Cardiac fibroblast (primary cell): ENCODE measurements at regions not wholly inside any gene's neighbourhood (a gene's known extent, or its start where the extent isn't known, plus 50 kb on each side); places are given as distances from the start of the nearest gene placed in this dataset.

ENCODE experiments used
- DNase-seq, 2 donors: peaks; one replicate each; pipeline versions ENCODE4 v3.0.0 to v3.0.0-alpha.2; 2010; ENCODE audit warnings: low read depth in 2 of 2
- H3K4me3 ChIP-seq, 2 donors: replicated peaks in 1 of 2; 1 replicate in 1 of 2; 2 replicates in 1 of 2; pipeline ENCODE4 v1.5.1; 2011; ENCODE audit warnings: low read depth in 2 of 2, low read length in 2 of 2, mild to moderate bottlenecking in 2 of 2, moderate library complexity in 1 of 2
- TF ChIP-seq, protein P1 (sequence below): IDR thresholded peaks from one replicate; pipeline ENCODE4 v1.5.1; 2011; ENCODE audit warnings: low read depth, mild to moderate bottlenecking, low read length, inconsistent platforms

DNA sequence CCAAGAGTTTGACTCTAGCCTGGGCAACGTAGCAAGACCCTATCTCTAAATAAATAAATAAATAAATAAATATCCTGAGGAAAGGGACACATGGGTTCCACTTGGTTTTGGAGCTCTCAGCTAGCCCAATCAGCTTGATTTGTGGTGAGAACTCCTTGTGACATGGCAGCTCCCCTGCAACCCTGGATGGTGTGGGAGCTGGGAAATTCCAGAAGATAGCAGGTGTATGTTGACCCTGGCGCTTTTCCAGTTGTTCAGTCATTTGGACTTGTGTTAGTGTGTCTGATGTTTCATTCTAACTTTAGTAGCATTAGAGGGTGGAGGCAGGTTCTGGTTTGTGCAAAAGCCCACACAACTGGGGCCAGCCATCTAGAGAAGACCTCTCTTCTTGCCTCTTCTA lies 148.5 kb upstream of the NCAM1 start:
- no peak overlapping the region for H3K4me3 ChIP-seq
- DNase-seq = no peak
- TF ChIP-seq, protein P1, sequence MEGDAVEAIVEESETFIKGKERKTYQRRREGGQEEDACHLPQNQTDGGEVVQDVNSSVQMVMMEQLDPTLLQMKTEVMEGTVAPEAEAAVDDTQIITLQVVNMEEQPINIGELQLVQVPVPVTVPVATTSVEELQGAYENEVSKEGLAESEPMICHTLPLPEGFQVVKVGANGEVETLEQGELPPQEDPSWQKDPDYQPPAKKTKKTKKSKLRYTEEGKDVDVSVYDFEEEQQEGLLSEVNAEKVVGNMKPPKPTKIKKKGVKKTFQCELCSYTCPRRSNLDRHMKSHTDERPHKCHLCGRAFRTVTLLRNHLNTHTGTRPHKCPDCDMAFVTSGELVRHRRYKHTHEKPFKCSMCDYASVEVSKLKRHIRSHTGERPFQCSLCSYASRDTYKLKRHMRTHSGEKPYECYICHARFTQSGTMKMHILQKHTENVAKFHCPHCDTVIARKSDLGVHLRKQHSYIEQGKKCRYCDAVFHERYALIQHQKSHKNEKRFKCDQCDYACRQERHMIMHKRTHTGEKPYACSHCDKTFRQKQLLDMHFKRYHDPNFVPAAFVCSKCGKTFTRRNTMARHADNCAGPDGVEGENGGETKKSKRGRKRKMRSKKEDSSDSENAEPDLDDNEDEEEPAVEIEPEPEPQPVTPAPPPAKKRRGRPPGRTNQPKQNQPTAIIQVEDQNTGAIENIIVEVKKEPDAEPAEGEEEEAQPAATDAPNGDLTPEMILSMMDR = no peak

DNA sequence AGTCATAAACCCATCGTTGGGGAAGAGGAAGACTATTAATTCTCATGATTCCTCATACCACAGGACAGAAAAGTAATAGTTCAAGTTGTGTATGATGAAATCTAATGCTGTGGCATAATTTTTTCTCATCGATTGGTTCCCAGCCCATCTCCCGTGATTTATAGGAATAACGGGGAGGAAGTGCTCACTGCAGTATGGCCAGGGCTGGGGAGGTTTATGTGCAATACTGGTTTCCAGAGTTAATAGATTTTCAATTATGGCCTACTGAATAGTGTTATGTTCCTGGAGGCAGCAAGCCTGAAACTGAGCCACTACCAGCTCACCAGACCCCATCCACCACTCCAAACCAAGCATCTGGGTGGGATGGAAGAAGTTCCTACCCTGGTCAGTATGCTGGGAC lies 147.1 kb upstream of the NCAM1 start:
- no peak overlapping the region for H3K4me3 ChIP-seq
- TF ChIP-seq, protein P1 = no peak
- DNase-seq = no peak

DNA sequence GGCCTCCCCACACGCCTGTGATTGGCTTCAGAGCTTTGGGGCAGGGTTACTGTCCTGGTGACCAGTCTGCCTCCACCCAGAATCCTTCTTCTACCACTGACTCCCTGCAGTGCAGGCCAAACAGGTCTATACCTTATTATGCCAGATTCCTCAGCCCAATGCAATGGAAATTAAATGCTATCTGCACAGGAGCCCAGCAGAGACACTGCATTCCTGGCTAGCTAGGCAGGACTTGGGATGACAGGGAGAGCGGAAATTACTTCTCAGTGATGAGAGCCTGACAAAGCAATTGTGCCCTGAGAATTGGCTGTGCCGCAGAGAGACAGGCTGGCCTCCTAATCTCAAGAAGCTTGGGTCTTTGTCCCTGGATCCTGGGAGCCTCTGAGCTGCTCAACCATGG lies 143.8 kb upstream of the NCAM1 start:
- H3K4me3 ChIP-seq = no peak overlapping the region
- TF ChIP-seq, protein P1 = no peak
- DNase-seq = no peak

DNA sequence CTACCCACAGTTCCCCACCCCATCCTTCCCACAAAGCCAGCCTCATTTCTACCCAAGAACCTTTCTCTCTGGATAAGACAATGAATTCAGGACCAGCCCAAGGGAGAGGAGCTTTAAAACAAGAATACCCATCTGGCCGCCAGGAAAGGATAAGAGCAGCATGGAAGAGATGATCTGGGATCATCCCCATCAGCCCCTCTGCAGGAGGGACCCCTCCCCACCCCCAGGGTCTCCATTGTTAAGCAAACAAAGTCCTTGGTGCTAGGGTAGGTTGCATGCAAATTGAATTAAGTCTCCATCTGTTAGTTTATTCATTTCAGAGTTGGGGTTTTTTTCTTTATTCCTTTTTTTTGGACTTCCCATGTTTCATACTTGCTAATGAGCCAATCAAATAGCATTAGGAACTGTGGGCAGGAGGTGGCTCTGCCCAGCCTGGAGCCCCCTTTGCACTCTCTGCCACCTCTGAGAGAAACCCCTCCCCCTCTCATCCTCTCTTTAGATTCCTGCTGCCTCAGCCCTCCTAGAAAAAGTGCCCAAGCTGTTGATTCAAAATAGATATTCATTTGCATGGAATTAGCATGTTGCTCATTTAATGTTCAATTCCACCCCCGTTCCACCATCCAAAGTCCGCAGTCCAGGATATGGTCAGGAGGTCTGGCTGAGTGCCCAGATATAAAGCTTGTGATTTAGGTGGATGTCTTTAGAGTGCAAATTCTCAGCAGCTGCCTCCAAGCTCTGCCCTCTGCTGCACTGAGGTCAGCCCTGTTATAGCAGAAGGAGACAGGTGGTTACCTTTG lies 138.5 kb upstream of the NCAM1 start:
- H3K4me3 ChIP-seq = no peak overlapping the region
- TF ChIP-seq, protein P1 = no peak
- DNase-seq = no peak

DNA sequence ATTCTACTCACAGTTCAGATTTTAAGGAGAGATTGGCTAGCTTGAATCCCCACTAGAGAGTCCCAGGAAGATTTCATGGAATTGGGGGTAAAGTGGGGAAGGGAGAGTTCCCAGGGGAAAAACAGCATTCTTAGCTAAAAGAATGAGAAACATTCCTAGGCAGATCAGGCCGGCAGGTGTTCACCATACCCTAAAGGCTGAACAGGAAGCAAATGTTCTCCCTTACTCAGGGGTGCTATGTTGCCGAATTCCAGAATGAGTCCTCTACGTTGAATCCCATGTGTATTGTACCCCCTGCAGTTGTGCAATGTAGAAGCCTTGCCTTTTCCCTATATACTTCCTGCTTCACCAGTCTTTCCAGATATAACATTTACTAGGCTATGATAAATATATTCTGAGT lies 135.2 kb upstream of the NCAM1 start:
- TF ChIP-seq, protein P1 = no peak
- H3K4me3 ChIP-seq = no peak overlapping the region
- no peak for DNase-seq

DNA sequence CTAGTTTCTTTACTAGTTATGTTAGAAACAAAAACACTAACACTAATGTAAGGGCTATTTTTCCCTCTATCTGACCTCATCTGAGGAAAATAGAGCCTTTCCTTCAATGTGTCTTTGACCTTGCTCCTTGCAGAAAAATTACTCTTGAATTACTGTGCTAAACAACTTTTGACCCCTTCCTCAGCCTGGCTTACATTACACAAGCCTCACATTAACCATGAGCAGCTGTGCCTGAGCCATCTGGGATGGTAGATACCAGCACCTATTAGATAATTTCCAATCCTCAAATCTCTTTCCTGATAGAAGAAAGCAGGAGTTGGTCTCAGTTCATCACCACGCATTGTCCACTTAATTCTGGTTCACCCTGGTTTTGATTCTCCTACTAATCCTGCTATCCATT lies 134.4 kb upstream of the NCAM1 start:
- TF ChIP-seq, protein P1 = no peak
- no peak for DNase-seq
- H3K4me3 ChIP-seq = no peak overlapping the region

DNA sequence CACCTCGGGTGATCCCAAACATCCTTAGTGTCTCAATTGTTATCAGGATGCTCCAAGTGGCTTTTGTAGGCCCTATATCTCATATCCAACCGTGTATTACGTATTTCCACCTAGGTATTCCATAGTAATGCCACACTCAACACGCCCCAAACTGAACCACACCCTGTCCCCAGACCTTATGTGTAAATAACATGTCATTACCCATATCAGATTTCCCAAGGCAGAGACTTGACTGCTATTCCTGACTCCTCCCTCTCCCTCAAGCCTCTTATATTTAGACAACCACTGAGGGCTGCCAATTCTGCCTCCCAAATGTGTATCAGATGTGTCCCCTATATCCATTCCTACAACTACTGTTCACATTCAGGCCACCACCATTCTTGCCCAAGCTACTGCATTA lies 132.8 kb upstream of the NCAM1 start:
- H3K4me3 ChIP-seq = no peak overlapping the region
- no peak for DNase-seq
- TF ChIP-seq, protein P1 = no peak
